Muscle of back (tissue), 3 donors: ENCODE measurements at regions not wholly inside any gene's neighbourhood (a gene's known extent, or its start where the extent isn't known, plus 50 kb on each side); places are given as distances from the start of the nearest gene placed in this dataset.
"Not testable (repeated sequence)": the region's sequence is repeated elsewhere in the genome, so short reads cannot be mapped to it uniquely, and the experiment has no call there.

ENCODE experiments used
- DNase-seq, 3 donors: peaks; one replicate each; pipeline versions ENCODE4 v3.0.0 to v3.0.0-alpha.2; 2013

DNA sequence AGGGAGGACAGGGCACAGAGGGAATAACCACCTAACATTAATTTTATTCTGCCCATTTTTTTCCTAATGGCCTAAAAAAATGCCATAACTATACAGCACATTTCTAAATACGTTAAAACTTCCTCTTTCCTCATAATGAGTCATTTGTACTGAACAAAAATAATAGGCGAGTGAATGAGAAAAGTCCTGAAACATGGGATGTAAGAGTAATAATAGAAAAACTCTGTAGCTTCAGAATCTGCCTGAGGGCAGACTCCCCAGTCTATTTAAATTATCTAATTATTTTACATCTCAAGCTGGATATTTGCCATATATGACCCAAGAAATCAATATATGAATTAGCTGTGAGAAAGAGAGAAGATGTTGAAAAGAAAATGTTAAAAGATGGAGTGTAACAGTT lies 285.1 kb downstream of the TMX3 start:
- DNase-seq, result no peak

- DNase-seq, result no peak
Measured at GRCh38 chr18:68429111-68429510, 285.8 kb downstream of the TMX3 start.

DNA sequence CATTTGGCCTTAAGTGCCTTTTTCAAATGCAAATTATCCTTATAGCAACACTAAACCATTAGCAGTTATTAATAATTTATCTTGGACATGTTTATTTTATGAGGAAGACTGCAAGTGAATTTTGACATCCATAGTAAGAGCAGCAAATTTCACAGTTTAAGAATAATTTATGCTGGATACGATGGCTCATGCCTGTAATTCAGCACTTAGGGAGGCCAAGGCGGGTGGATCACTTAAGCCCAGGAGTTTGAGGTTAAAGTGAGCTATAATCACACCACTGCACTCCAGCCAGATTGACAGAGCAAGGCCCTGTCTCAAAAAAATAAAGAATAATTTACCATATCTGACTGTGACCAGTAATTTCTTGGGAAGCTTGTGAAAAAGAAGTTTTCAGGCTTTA lies 286.2 kb downstream of the TMX3 start:
- DNase-seq, result no peak

DNA sequence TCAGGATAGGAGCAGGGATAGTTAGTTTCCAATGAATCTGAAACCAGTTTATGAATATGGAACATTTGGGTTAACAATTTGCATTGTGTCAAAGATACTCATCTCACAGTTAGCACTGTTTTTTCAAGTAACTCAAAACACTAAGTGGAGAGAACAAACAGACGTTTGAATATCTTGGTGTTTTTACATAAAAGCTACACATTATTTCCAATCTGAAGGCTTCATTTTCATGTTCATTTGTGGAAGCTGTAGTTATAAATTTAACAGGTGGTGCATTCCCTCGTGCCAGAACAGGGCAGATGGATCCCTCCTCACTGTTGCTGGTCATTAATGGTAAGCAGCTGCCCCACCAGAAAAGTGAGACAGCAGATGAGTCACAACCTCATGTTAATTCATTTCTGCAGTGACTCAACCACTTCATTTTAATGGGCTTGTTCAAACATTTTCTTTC lies 286.9 kb downstream of the TMX3 start:
- peak; percentile 33 to 82 (median 50) for DNase-seq

- no peak for DNase-seq
Measured at GRCh38 chr18:68426731-68427315, 288.1 kb downstream of the TMX3 start.

GRCh38 chr18:68418881-68419280 lies 296.0 kb downstream of the TMX3 start:
- no peak for DNase-seq

GRCh38 chr18:68418226-68418868 lies 296.6 kb downstream of the TMX3 start:
- no peak for DNase-seq

- no peak for DNase-seq
Measured at GRCh38 chr18:68417826-68418225, 297.1 kb downstream of the TMX3 start.

GRCh38 chr18:68417166-68417799 lies 297.6 kb downstream of the TMX3 start:
- DNase-seq, result no peak

GRCh38 chr18:68414407-68414806 lies 300.5 kb downstream of the TMX3 start:
- no peak for DNase-seq

- peak in 1 of 3 donors; percentile 43 for DNase-seq
Measured at GRCh38 chr18:68409576-68409975, 305.3 kb downstream of the TMX3 start.

GRCh38 chr18:68406761-68407160 lies 308.1 kb downstream of the TMX3 start:
- DNase-seq, result no peak

DNA sequence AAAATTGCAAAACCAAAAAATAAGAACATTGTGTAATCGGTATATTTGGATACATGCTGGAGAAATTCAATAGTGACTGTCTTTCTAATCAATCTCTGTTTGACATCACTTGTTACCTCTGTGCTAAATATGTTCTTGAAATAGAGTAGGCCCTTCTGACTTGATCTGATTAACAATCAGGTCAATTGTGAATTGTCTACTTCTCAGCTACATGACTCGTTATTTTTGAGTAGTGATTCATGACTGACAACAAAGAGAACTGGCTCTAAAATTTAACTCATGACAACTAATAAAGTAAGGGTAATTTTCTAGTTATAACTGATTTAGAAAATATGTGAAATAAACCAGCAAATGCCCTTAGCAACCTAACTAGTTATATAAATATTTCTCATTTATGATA lies 312.1 kb downstream of the TMX3 start:
- DNase-seq, result no peak

DNA sequence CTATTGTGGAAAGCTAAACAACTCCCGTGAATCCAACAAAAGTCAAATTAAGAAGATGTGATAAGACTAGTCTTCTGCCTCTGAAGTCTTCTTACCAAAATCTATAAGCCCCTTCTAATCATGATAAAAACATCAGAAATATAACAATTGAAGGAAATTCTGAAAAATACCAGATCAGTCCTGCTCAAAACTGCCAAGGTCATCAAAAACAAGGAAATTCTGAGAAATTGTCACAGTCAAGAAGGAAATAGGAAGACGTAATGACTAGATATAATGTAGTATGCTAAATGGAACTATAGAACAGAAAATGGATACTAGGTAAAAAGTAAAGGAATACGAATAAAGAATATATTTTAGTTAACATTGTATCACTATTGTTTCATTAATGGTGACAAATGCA lies 314.0 kb downstream of the TMX3 start:
- DNase-seq, result no peak

DNA sequence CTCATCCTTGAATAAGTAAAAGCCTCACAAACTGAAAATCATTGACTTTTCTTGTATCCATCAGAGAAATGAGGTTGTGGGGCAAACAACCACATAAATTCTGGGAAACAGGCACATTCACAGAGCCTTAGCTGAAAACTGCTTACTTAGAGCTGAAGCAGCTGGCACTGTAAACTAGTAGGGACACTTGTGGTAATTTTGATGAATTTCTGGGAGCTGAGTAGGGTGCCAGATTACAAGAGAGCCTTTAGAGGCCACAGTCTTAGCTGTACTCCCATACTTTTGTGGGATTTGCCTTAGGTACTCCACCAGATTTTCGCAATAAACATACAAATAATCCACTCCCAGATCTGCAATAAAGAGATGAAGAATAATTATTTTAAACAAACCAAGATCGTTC lies 315.2 kb downstream of the TMX3 start:
- no peak for DNase-seq

DNA sequence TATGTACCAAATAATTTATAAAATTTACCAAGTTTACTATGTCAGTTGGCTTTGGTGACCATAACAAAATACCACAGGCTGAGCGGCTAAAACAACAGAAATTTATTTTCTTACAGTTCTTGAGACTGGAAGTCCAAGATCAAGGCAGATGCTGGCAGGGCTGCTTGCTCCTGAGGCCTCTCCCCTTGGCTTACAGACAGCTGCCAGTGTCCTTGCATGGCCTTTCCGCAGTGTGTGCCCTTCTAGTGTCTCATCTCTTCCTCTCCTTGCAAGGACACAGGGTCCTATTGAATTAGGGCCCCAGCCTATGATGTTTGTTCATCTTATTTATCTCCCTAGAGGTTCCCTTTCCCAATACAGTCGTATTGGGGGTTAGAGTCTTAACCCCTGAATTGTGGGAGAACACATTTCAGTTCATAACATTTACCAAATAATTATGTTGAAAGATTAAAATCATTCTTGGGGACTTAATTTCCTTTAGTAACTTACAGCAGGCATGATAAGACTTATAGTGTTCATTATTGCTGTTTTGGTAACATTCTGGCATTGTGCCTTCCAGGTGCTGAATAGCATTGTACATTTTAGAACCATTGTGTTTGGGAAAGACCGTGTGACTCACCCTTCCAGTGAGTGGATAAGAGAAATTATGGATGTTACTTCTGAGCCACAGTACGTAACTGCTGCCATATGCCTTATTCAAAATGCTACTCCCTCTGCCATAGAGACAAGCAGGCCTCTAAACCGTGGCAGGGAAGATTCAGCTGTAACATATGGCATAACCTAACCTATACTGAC lies 317.5 kb downstream of the TMX3 start:
- DNase-seq, result no peak

DNA sequence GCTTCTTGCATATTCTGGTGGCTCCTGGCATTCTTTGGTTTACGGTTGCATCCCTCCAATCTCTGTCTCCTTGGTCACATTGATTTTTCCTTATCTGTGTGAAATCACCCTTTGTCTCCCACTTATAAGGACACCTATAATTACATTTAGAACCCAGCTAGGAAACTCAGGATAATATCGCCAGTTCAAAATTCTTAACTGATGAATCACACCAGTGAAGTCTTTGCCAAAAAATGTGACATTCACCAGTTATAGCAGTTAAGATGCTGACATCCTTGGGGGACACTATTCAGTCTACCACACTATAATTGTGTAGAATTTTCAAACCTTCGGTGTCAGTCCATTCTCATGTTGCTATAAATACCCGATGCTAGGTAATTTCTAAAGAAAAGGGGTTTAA lies 320.2 kb downstream of the TMX3 start:
- no peak for DNase-seq

DNA sequence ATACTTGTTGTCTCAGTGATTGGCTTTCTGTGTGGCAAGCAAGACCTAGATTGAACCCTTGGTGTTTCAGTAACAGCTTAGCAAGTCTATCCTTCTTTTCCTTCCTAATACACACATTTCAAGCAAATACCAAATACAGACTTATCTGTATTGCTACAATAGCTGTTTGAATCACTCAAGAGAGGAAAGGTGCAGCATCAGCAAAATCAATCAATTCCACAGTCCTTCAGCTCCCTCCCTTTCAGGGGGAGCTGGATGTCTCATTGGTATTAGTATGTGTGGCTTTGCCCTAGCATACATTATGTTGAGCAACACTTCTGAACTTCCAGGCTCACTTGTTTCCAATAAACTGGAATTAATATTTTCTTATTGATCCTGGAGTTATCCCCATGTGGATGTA lies 323.1 kb downstream of the TMX3 start:
- no peak for DNase-seq

GRCh38 chr18:68387246-68387645 lies 327.7 kb downstream of the TMX3 start:
- no peak for DNase-seq

- not testable (repeated sequence) for DNase-seq
Measured at GRCh38 chr18:68383979-68384378, 330.9 kb downstream of the TMX3 start.

- no peak for DNase-seq
Measured at GRCh38 chr18:68376926-68377325, 338.0 kb downstream of the TMX3 start.

DNA sequence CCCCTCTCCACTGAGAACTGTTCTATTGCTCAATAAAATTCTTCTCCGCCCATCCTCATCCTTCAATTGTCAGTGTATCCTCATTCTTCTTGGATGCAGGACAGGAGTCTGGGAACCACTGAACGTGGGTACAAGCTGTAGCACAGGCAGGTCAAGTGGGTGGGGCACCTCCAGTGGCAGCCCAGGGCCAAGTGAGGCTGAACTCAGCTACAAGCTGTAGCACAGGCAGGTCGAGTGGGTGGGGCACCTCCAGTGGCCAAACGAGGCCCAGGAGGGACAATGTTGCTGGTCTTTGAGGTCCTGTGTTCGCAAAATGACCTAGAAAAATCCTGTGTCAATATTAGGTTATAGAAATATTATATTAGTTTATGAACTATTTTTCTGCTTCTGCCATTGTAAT lies 352.0 kb downstream of the TMX3 start:
- DNase-seq, result no peak

DNA sequence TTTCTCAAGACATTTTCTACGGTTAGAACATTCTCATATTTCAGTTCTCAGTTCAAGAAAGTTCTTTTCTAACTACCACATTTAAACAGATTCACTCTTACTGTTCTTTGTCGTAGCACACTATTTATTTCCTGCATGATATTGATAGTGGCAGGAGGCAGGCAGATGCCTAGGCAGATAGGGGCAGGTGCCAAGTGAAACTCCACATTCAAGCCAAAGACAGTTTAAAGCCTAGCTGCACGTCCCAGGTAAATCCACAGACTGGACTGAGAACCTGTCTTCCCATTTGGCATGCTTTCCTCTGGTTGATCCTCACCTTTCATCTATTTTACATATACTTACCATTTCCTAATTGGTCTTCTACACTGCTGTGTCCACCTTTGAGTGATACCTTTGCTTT lies 359.3 kb downstream of the TMX3 start:
- DNase-seq, result no peak
